ENCODE measurements at regions not wholly inside any gene's neighbourhood (a gene's known extent, or its start where the extent isn't known, plus 50 kb on each side); places are given as distances from the start of the nearest gene placed in this dataset.

- DNase-seq (ENCODE audit: extremely low read depth in 1 of 2, low read depth in 1 of 2), result no peak
Observed at GRCh38 chr5:161134956-161135355, 282.9 kb upstream of the ATP10B start.

- DNase-seq (ENCODE audit: extremely low read depth in 1 of 2, low read depth in 1 of 2), result no peak
Observed at GRCh38 chr5:161134083-161134482, 282.1 kb upstream of the ATP10B start.

GRCh38 chr5:161115941-161116340 is 263.9 kb upstream of the ATP10B start:
- no peak for DNase-seq (ENCODE audit: extremely low read depth in 1 of 2, low read depth in 1 of 2)

GRCh38 chr5:161112371-161112770 is 260.4 kb upstream of the ATP10B start:
- no peak for DNase-seq (ENCODE audit: extremely low read depth in 1 of 2, low read depth in 1 of 2)

GRCh38 chr5:161105525-161105924 is 253.5 kb upstream of the ATP10B start:
- DNase-seq (ENCODE audit: extremely low read depth in 1 of 2, low read depth in 1 of 2), result no peak

GRCh38 chr5:161098516-161098915 is 246.5 kb upstream of the ATP10B start:
- DNase-seq (ENCODE audit: extremely low read depth in 1 of 2, low read depth in 1 of 2), result no peak

GRCh38 chr5:161096581-161096980 is 244.6 kb upstream of the ATP10B start:
- no peak for DNase-seq (ENCODE audit: extremely low read depth in 1 of 2, low read depth in 1 of 2)

- no peak for DNase-seq (ENCODE audit: extremely low read depth in 1 of 2, low read depth in 1 of 2)
Observed at GRCh38 chr5:161095953-161096352, 243.9 kb upstream of the ATP10B start.

- no peak for DNase-seq (ENCODE audit: extremely low read depth in 1 of 2, low read depth in 1 of 2)
Observed at GRCh38 chr5:161094411-161094810, 242.4 kb upstream of the ATP10B start.

GRCh38 chr5:161093100-161093499 is 241.1 kb upstream of the ATP10B start:
- no peak for DNase-seq (ENCODE audit: extremely low read depth in 1 of 2, low read depth in 1 of 2)

- no peak for DNase-seq (ENCODE audit: extremely low read depth in 1 of 2, low read depth in 1 of 2)
Observed at GRCh38 chr5:161089569-161089968, 237.6 kb upstream of the ATP10B start.

- DNase-seq (ENCODE audit: extremely low read depth in 1 of 2, low read depth in 1 of 2), result no peak
Observed at GRCh38 chr5:161086461-161086860, 234.4 kb upstream of the ATP10B start.

- DNase-seq (ENCODE audit: extremely low read depth in 1 of 2, low read depth in 1 of 2), result no peak
Observed at GRCh38 chr5:161085056-161085455, 233.0 kb upstream of the ATP10B start.

GRCh38 chr5:161084115-161084514 is 232.1 kb upstream of the ATP10B start:
- DNase-seq (ENCODE audit: extremely low read depth in 1 of 2, low read depth in 1 of 2), result no peak

GRCh38 chr5:161078793-161079192 is 226.8 kb upstream of the ATP10B start:
- DNase-seq (ENCODE audit: extremely low read depth in 1 of 2, low read depth in 1 of 2), result no peak

- DNase-seq (ENCODE audit: extremely low read depth in 1 of 2, low read depth in 1 of 2), result no peak
Observed at GRCh38 chr5:161077936-161078545, 226.0 kb upstream of the ATP10B start.

- DNase-seq (ENCODE audit: extremely low read depth in 1 of 2, low read depth in 1 of 2), result no peak
Observed at GRCh38 chr5:161077496-161077895, 225.5 kb upstream of the ATP10B start.

- DNase-seq (ENCODE audit: extremely low read depth in 1 of 2, low read depth in 1 of 2), result no peak
Observed at GRCh38 chr5:161064781-161065180, 212.8 kb upstream of the ATP10B start.

GRCh38 chr5:161064297-161064696 is 212.3 kb upstream of the ATP10B start:
- no peak for DNase-seq (ENCODE audit: extremely low read depth in 1 of 2, low read depth in 1 of 2)

GRCh38 chr5:161058781-161059180 is 206.8 kb upstream of the ATP10B start:
- no peak for DNase-seq (ENCODE audit: extremely low read depth in 1 of 2, low read depth in 1 of 2)

GRCh38 chr5:161051920-161052500 is 200.0 kb upstream of the ATP10B start:
- DNase-seq (ENCODE audit: extremely low read depth in 1 of 2, low read depth in 1 of 2), result no peak

GRCh38 chr5:161047024-161047423 is 195.0 kb upstream of the ATP10B start:
- DNase-seq (ENCODE audit: extremely low read depth in 1 of 2, low read depth in 1 of 2), result no peak

GRCh38 chr5:161042862-161043261 is 190.9 kb upstream of the ATP10B start:
- no peak for DNase-seq (ENCODE audit: extremely low read depth in 1 of 2, low read depth in 1 of 2)

Data from stimulated activated CD8-positive, alpha-beta memory T cell treated with anti-CD3 and anti-CD28 coated beads, Interleukin-7, amount 100 ng/mL, for 48 hours (primary cell).